HCT116 (cell line): ENCODE measurements at regions not wholly inside any gene's neighbourhood (a gene's known extent, or its start where the extent isn't known, plus 50 kb on each side); places are given as distances from the start of the nearest gene placed in this dataset.

Experiments
- CTCF ChIP-seq, 3 experiments: fragments of 200-600 bp in 1 of 3; sonication (generic) in 1 of 3; IDR thresholded peaks in 2 of 3; conservative IDR thresholded peaks in 1 of 3; 2 replicates each; pipeline ENCODE4 v1.5.1; 2012 to 2017; ENCODE audit warnings: low read depth in 2 of 3, low read length in 2 of 3, antibody characterized with exemption in 1 of 3, borderline replicate concordance in 1 of 3, control low read depth in 1 of 3, mild to moderate bottlenecking in 1 of 3, mixed read lengths in 1 of 3, mixed run types in 1 of 3, moderate library complexity in 1 of 3; ENCODE audit not compliant: insufficient read depth in 1 of 3
- POLR2A ChIP-seq: IDR thresholded peaks from 2 replicates; pipeline ENCODE4 v1.7.0; 2011; ENCODE audit warnings: borderline replicate concordance; ENCODE audit not compliant: insufficient read depth, insufficient read length; ENCODE audit errors: extremely low read depth

GRCh38 chr21:30044447-30045064 lies 104.8 kb upstream of the GRIK1 start:
- TF ChIP-seq CTCF (IDR thresholded peaks at IDR 0.05 in 2 of 3, conservative IDR thresholded peaks at IDR 0.05 in 1 of 3; ENCODE audit: borderline replicate concordance in 1 of 3, insufficient read depth in 1 of 3, low read depth in 2 of 3, low read length in 2 of 3) (peak in 2 of 3 experiments; percentile 60 to 76; a peak in 4 of 6 replicates), POLR2A (no peak)
